ENCODE measurements at regions not wholly inside any gene's neighbourhood (a gene's known extent, or its start where the extent isn't known, plus 50 kb on each side); places are given as distances from the start of the nearest gene placed in this dataset.

DNA sequence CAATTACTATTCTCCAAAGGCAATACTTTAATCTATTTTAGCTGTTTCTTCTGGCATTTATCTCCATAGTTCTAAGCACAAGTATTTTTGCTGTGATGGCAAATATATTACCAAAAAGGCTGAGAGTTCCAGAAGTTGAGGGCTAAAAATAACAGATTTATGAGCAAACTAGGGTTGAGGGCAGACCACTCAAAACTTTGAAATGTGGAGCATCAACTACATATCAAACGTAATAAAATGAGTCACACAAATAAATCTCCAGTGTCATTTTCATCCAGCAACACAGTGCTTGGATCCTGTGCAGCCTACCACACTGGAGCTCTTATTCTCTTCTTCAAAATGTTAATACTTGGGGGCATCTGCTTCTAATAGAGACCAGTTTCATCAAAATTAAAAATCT lies 163.9 kb downstream of the HS3ST1 start:
- no peak for DNase-seq

DNA sequence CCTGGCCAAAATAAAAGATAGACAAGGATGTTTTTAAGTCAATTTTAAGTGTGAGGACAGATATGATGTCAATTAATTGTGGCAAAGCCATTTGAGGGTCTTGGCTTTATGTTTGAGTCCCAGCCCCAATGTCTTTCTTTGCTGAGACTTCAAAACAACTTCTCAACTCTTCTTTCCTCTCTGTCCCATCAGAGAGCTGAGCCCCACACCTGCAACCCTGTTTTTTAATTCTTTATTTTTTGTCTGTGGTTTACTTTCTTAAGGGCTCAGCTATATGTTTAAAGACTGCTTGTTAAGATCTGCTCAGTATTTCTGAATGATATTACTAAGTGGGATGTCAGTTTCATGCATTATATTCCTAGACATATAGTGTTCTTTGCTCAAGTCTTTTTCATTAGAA lies 164.3 kb downstream of the HS3ST1 start:
- DNase-seq = no peak

GRCh38 chr4:11263208-11263607 lies 165.5 kb downstream of the HS3ST1 start:
- no peak for DNase-seq

GRCh38 chr4:11261066-11261850 lies 167.4 kb downstream of the HS3ST1 start:
- no peak for DNase-seq

GRCh38 chr4:11259837-11260236 lies 168.9 kb downstream of the HS3ST1 start:
- no peak for DNase-seq

DNA sequence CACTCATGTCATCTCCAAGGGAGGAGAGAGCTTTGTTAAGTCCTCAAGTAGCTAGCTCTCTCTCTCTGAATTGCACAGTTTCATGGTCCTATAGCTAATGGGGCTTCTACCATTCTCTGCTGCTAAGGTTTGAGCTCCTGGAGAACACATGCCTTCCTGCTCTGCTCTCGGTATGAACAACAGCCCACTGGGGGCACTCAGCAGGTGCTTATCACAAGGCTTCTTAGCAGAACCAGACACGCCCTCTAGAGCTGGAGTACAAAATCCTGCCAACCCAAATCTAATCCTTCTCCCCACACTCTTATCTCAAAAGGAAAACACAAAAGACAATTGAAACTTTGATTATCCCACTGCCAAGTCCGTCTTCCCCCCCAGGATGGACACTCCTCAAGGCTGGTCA lies 176.5 kb downstream of the HS3ST1 start:
- no peak for DNase-seq

- DNase-seq = no peak
Observed at GRCh38 chr4:11250510-11250909, 178.2 kb downstream of the HS3ST1 start.

DNA sequence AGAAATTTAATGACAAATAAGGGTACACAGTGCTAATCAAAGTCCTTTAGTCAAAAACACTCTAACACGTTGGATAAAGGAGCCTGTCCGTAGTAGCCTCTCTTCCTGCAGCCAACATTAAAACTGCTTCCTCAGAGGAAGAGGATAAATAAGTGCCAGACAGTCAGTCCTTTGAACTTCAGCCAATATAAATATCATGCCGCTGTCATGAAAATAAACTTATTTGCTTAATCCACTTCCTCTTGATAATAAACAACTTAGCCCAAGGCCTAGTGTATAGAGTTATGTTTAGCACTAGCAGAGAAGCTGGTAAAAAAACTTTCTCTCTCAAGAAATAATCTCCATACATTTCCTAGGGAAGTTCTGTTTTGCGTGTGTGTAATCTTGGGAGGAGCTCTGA lies 196.7 kb downstream of the HS3ST1 start:
- no peak for DNase-seq

DNA sequence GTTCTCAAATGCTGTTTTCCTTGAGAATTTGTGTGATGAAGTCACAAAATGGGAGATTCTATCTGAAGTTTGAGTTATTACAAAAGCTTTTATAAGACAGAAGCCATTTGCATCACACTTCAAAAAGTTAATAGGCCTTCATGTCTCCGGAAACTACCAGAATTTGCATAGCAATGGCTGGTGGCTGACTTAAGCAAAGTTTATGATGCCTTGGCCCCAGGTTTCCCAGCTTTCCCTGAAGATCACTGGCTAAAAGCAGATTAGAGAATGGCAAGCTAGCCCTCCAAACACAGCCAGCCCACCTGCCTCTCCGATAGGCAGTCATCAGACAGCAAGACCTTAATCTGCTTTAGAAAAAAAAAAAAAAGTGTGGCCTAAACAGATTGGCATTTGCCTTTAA lies 197.8 kb downstream of the HS3ST1 start:
- no peak for DNase-seq

GRCh38 chr4:11228530-11228929 lies 200.2 kb downstream of the HS3ST1 start:
- DNase-seq = no peak

GRCh38 chr4:11223311-11223710 lies 205.4 kb downstream of the HS3ST1 start:
- DNase-seq = no peak

DNA sequence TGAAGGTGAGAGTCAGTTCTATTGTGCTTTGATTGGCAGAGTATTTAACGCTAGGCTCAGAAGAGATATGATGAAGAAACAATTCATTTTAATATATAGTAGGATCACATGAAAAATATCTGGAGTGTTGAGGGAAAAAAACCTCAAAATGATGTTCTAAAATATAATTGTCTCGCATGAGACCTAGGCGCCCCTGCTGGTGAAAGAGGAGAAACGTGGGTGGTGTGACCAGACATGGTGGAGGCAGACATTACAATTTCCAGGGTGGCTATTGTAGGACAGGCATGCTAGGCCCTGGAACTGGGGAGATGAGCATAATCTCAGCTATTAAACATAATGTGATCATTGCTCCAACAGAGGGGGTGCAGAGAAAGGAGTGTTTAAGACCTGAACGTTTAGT lies 210.0 kb downstream of the HS3ST1 start:
- no peak for DNase-seq

DNA sequence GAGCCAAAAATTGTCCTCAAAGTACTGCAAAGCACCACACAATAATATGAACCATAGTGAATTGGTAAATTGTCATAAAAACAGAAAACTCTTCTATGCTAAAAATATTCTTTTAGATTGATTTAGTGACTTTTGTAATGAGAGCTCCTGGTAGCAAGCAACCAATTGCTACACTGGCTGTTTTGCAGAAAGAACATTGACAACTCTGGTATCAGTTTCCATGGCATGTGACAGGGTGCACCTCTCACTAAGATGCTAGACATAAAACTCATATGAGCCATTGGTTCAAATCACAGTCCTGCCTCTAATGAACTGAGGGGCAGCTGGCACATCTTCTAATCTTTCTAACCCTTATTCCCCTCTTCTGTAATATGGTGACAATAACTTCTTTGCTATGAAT lies 212.2 kb downstream of the HS3ST1 start:
- DNase-seq = no peak

- no peak for DNase-seq
Observed at GRCh38 chr4:11214281-11214680, 214.4 kb downstream of the HS3ST1 start.

GRCh38 chr4:11209826-11210225 lies 218.9 kb downstream of the HS3ST1 start:
- DNase-seq = no peak

GRCh38 chr4:11201256-11201655 lies 227.4 kb downstream of the HS3ST1 start:
- DNase-seq = no peak

GRCh38 chr4:11198516-11199305 lies 230.0 kb downstream of the HS3ST1 start:
- no peak for DNase-seq

- no peak for DNase-seq
Observed at GRCh38 chr4:11197631-11198341, 230.9 kb downstream of the HS3ST1 start.

- DNase-seq = no peak
Observed at GRCh38 chr4:11196927-11197522, 231.7 kb downstream of the HS3ST1 start.

- DNase-seq = no peak
Observed at GRCh38 chr4:11194431-11194830, 234.3 kb downstream of the HS3ST1 start.

DNA sequence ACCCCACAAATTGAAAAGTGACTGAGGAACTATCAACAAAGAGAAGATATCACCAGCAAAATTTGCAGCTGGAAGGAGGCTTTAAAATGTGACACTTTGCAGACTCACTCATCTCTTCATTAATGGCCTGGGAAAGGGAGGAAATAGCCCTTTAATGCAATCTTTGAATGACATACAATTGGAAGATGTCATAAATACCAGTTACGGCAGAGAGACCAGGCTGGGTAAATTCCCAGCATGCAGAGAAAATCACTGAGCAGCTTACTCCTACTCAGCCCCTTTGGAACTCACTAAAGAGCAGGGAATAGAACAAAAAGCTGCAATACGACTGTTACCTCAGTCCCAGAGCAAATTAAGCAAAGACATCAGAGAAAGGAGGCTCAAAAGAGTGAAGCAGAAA lies 238.9 kb downstream of the HS3ST1 start:
- DNase-seq = no peak

DNA sequence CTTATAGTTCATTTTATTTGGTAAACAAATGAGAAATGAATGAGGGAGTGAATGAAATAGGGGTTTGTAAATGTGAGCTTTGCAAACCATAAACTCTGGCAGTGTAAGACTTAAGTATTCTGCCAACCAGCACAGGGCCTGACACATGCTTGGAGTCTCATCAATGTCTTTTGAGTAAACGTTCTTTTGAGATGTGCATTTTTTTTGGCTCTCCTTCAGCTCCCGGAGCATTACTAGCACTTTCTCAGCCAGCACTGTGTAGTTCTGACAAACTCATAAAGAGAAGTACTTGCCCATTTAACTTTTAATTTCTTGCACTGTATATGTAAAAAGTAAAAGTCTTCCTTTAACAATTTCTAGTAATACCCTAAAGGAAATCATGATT lies 245.3 kb downstream of the HS3ST1 start:
- no peak for DNase-seq

GRCh38 chr4:11182586-11183355 lies 245.9 kb downstream of the HS3ST1 start:
- no peak for DNase-seq
